ENCODE measurements at regions not wholly inside any gene's neighbourhood (a gene's known extent, or its start where the extent isn't known, plus 50 kb on each side); places are given as distances from the start of the nearest gene placed in this dataset.
"Not testable (repeated sequence)": the region's sequence is repeated elsewhere in the genome, so short reads cannot be mapped to it uniquely, and the experiment has no call there.

DNA sequence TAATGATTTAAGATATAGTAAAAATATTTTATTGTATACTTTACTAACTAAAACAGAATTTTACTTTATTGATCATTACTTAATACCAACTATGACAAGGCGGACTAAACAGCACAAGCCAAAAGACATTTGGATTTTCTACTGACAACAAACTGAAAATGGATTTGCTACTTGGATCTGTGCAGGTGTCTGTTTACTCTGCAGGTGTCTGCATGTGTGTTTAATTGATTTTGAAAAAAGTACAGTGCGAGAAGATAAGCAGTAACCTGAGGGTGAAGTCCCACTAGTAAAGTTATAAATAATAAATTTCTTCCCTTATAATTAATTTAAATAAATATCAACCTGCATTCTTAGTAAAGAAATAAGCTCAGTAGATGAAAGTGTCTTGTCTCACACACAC is 696.8 kb upstream of the MBL2 start:
- no peak for DNase-seq (ENCODE audit: low read depth, low spot score)
- H3K27ac ChIP-seq: no peak overlapping the region
- TF ChIP-seq EZH2 (IDR thresholded peaks at IDR 0.05): no peak
- TF ChIP-seq FOXP2 (optimal IDR thresholded peaks at IDR 0.05; ENCODE audit: control extremely low read depth, extremely low read length, insufficient read depth): no peak
- no peak for TF ChIP-seq POLR2AphosphoS5 (IDR thresholded peaks at IDR 0.05; ENCODE audit: borderline replicate concordance, low read depth, low read length)
- H3K36me3 ChIP-seq (ENCODE audit: insufficient read depth, low read length): no peaks in the 10 kb centered on the region
- no peaks in the 10 kb centered on the region for H3K9me3 ChIP-seq (ENCODE audit: low read depth, low read length)
- H3K4me3 ChIP-seq: no peak overlapping the region
- no peak overlapping the region for H3K9ac ChIP-seq (ENCODE audit: insufficient read length)

DNA sequence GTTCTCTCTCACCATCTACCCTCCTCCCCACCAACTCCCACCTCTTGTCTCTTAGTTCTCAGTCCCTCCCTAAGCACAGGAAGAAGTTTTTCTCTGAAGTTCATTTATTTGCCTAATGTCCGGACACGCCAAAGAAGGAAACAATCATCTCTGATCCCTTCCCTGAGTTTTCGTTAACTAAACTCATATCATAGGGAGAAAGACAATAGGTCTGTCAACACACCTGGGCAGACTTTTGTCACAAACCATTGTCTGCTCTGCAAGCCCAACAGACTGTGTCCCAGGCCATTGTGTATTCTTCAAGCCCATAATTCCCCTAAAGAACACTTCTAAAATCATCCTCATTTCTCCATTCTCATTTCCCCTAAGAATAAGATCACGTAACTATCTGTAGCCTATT is 691.0 kb upstream of the MBL2 start:
- H3K36me3 ChIP-seq (ENCODE audit: insufficient read depth, low read length): no peaks in the 10 kb centered on the region
- H3K4me3 ChIP-seq: no peak overlapping the region
- no peak for DNase-seq (ENCODE audit: low read depth, low spot score)
- H3K9ac ChIP-seq (ENCODE audit: insufficient read length): no peak overlapping the region
- no peak overlapping the region for H3K27ac ChIP-seq
- TF ChIP-seq FOXP2 (optimal IDR thresholded peaks at IDR 0.05; ENCODE audit: control extremely low read depth, extremely low read length, insufficient read depth) (no peak), EZH2 (IDR thresholded peaks at IDR 0.05) (no peak), POLR2AphosphoS5 (IDR thresholded peaks at IDR 0.05; ENCODE audit: borderline replicate concordance, low read depth, low read length) (no peak)
- no peaks in the 10 kb centered on the region for H3K9me3 ChIP-seq (ENCODE audit: low read depth, low read length)

DNA sequence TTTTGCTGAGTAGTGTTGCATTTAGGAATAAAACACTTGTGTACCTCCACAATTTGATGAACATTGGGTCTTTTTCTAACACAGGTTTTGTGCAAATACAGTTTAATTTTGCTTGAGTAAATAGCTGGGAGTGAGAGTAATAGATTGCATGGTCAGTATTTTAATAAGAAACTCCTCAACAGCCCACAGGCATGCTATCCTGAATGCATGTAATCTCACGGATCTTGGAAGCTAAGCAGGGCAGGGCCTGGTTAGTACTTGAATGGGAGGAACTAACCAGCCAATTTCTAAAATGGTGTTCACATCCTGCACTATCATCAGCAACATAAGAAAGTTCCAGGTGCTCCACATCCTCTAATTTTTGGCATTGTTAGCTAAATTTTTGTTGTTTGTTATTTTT is 685.4 kb upstream of the MBL2 start:
- TF ChIP-seq EZH2 (IDR thresholded peaks at IDR 0.05) (no peak), FOXP2 (optimal IDR thresholded peaks at IDR 0.05; ENCODE audit: control extremely low read depth, extremely low read length, insufficient read depth) (no peak), POLR2AphosphoS5 (IDR thresholded peaks at IDR 0.05; ENCODE audit: borderline replicate concordance, low read depth, low read length) (no peak)
- Histone ChIP-seq H3K9ac (ENCODE audit: insufficient read length) (no peak overlapping the region), H3K9me3 (ENCODE audit: low read depth, low read length) (no peaks in the 10 kb centered on the region), H3K4me3 (no peak overlapping the region), H3K36me3 (ENCODE audit: insufficient read depth, low read length) (no peaks in the 10 kb centered on the region), H3K27ac (no peak overlapping the region)
- no peak for DNase-seq (ENCODE audit: low read depth, low spot score)

DNA sequence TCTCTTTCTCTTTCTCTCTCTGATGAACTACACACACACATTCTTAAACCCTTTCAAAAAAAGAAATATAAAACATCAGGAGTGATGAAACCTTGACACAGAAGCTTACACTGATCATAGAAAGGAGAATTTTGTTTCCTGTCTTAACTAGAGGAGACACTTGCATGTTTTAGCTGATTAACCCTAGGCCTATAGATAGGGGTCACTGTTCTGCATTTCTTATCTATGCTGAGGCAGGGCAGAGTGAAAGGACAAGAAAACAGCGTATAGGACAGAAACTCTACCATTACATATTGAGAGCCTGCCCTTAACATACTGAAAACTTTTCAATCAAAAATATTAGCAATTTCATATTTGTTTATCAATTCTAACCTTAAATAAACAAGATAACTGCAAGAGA is 680.6 kb upstream of the MBL2 start:
- no peak for TF ChIP-seq FOXP2 (optimal IDR thresholded peaks at IDR 0.05; ENCODE audit: control extremely low read depth, extremely low read length, insufficient read depth)
- no peak for TF ChIP-seq EZH2 (IDR thresholded peaks at IDR 0.05)
- no peak for TF ChIP-seq POLR2AphosphoS5 (IDR thresholded peaks at IDR 0.05; ENCODE audit: borderline replicate concordance, low read depth, low read length)
- Histone ChIP-seq H3K4me3 (no peak overlapping the region), H3K36me3 (ENCODE audit: insufficient read depth, low read length) (no peaks in the 10 kb centered on the region), H3K9me3 (ENCODE audit: low read depth, low read length) (no peaks in the 10 kb centered on the region), H3K9ac (ENCODE audit: insufficient read length) (no peak overlapping the region), H3K27ac (no peak overlapping the region)
- no peak for DNase-seq (ENCODE audit: low read depth, low spot score)

DNA sequence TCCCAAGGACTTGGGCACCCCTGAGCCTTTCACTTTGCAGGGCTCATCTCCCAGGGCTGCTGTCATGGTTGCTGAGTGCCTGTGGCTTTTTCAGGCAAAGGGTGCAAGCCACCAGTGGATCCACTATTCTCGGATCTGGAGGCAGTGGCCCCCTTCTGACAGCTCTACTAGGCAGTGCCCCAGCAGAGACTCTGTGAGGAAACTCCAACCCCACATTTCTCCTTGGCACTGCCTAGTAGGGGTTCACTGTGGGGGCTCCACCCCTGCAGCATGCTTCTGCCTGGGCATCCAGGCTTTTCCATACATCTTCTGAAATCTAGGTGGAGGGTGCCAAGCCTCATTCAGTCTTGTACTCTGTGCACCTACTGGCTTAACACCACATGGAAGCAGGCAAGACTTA is 675.0 kb upstream of the MBL2 start:
- Histone ChIP-seq H3K9ac (ENCODE audit: insufficient read length) (no peak overlapping the region), H3K4me3 (no peak overlapping the region), H3K27ac (no peak overlapping the region), H3K9me3 (ENCODE audit: low read depth, low read length) (no peaks in the 10 kb centered on the region), H3K36me3 (ENCODE audit: insufficient read depth, low read length) (no peaks in the 10 kb centered on the region)
- DNase-seq (ENCODE audit: low read depth, low spot score): no peak
- TF ChIP-seq EZH2 (IDR thresholded peaks at IDR 0.05): no peak
- no peak for TF ChIP-seq FOXP2 (optimal IDR thresholded peaks at IDR 0.05; ENCODE audit: control extremely low read depth, extremely low read length, insufficient read depth)
- no peak for TF ChIP-seq POLR2AphosphoS5 (IDR thresholded peaks at IDR 0.05; ENCODE audit: borderline replicate concordance, low read depth, low read length)

DNA sequence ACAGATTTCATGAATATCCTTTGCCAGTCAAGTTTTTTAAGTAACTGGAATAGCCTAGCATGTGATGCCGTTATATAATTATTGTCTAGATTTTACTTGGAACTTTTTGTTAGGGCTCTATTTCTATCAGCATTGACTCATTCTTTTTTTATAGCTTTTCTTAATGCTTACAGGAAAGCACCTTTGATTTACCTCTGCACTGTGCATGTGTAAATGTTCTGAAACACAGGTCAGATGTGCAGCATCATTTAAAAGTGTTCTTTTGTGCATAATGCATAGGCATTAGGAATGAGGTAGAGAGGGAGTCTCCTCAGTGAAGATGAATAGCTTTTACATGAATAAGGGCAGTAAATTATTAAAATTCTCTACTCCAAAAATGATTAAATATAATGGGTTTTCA is 669.3 kb upstream of the MBL2 start:
- Histone ChIP-seq H3K36me3 (ENCODE audit: insufficient read depth, low read length) (no peaks in the 10 kb centered on the region), H3K27ac (no peak overlapping the region), H3K9me3 (ENCODE audit: low read depth, low read length) (no peaks in the 10 kb centered on the region), H3K9ac (ENCODE audit: insufficient read length) (no peak overlapping the region), H3K4me3 (no peak overlapping the region)
- no peak for DNase-seq (ENCODE audit: low read depth, low spot score)
- TF ChIP-seq FOXP2 (optimal IDR thresholded peaks at IDR 0.05; ENCODE audit: control extremely low read depth, extremely low read length, insufficient read depth): no peak
- no peak for TF ChIP-seq EZH2 (IDR thresholded peaks at IDR 0.05)
- TF ChIP-seq POLR2AphosphoS5 (IDR thresholded peaks at IDR 0.05; ENCODE audit: borderline replicate concordance, low read depth, low read length): no peak

DNA sequence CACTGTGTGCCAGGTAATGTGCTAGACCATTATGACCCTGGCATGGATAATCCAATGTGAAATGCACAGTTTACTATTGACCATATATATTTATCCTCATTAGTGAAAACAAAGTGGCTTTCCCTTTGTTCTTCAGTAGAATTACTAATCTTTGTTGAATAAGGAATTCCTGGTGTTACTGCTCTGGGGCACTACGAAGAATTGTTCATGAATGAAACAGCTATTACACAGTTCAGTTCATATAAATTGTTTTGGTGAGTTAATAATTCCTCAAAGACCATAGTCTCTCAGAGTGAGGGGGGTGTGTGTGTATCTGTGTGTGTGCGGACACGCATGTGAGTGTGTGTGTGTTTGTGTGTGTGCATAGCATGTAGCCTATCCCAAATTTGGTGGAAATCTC is 668.0 kb upstream of the MBL2 start:
- Histone ChIP-seq H3K9ac (ENCODE audit: insufficient read length) (no peak overlapping the region), H3K4me3 (no peak overlapping the region), H3K27ac (no peak overlapping the region)

DNA sequence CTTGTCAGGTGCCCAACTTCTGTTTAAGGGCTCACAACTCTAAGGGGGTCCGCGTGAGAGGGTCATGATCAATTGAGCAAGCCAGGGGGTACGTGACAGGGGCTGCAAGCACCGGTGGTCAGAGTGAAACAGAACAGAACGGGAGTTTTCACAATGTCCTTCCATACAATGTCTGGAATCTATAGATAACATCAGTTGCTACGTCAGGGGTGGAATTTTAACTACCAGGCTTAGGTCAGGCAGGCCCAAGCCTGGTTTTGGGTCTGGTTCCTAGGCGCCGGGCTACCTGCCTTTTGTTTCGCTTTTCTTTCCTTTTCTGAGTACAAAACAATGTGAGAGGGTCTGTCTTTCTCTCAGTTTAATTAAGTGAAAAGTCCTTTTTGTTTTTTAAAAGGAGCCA is 666.5 kb upstream of the MBL2 start:
- not testable (repeated sequence) for H3K9me3 ChIP-seq (ENCODE audit: low read depth, low read length); H3K4me3 ChIP-seq; H3K9ac ChIP-seq (ENCODE audit: insufficient read length); H3K27ac ChIP-seq; DNase-seq (ENCODE audit: low read depth, low spot score); H3K36me3 ChIP-seq (ENCODE audit: insufficient read depth, low read length)

More for the DNA sequence above, 668.0 kb upstream of the MBL2 start:
- no peaks in the 10 kb centered on the region for H3K9me3 ChIP-seq (ENCODE audit: low read depth, low read length)
- H3K36me3 ChIP-seq (ENCODE audit: insufficient read depth, low read length): no peaks in the 10 kb centered on the region
- TF ChIP-seq FOXP2 (optimal IDR thresholded peaks at IDR 0.05; ENCODE audit: control extremely low read depth, extremely low read length, insufficient read depth) (no peak), EZH2 (IDR thresholded peaks at IDR 0.05) (no peak), POLR2AphosphoS5 (IDR thresholded peaks at IDR 0.05; ENCODE audit: borderline replicate concordance, low read depth, low read length) (no peak)
- DNase-seq (ENCODE audit: low read depth, low spot score): no peak

DNA sequence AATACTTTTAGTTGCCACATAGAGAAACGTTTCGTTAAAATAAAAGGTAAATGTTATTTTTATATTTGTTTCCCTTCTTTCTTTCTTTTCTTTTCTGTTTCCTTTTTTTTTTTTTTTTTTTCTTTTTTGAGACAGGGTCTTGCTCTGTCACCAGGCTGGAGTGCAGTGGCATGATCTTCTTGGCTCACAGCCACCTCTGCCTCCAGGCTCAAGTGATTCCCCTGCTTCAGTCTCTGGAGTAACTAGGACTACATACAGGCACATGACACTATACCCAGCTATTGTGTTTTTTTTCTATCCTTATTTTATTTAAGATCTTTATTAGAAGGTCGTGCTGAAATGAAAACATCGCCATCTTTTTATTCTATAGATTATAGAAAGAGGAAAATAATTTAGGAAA is 661.8 kb upstream of the MBL2 start:
- no peaks in the 10 kb centered on the region for H3K36me3 ChIP-seq (ENCODE audit: insufficient read depth, low read length)
- TF ChIP-seq EZH2 (IDR thresholded peaks at IDR 0.05) (no peak), FOXP2 (optimal IDR thresholded peaks at IDR 0.05; ENCODE audit: control extremely low read depth, extremely low read length, insufficient read depth) (no peak), POLR2AphosphoS5 (IDR thresholded peaks at IDR 0.05; ENCODE audit: borderline replicate concordance, low read depth, low read length) (no peak)
- H3K27ac ChIP-seq: no peak overlapping the region
- H3K4me3 ChIP-seq: no peak overlapping the region
- no peaks in the 10 kb centered on the region for H3K9me3 ChIP-seq (ENCODE audit: low read depth, low read length)
- DNase-seq (ENCODE audit: low read depth, low spot score): no peak
- no peak overlapping the region for H3K9ac ChIP-seq (ENCODE audit: insufficient read length)

All from SK-N-MC (cell line).